GM12878 (cell line): ENCODE measurements at regions not wholly inside any gene's neighbourhood (a gene's known extent, or its start where the extent isn't known, plus 50 kb on each side); places are given as distances from the start of the nearest gene placed in this dataset.

Source experiments
- ATAC-seq: fragments of 200-7000 bp; cut with Tn5 transposase; 3 replicates; pipeline ENCODE4 v1.9.1; 2020; ENCODE audit warnings: mild to moderate bottlenecking, moderate library complexity
- BruUV-seq: library from RNA; stranded (reverse); fragments of 400-500 nt; replicated peaks from 2 replicates; lab custom pipeline; 2021; lab: Mats Ljungman, UMichigan
- CTCF ChIA-PET: fragments of 300-600 bp; sonication (Branson Sonifier 250); formaldehyde crosslinking; extraction: SDS; loops from one replicate; lab custom pipeline; 2021; ENCODE audit warnings: inconsistent platforms; lab: Yijun Ruan, JAX
- POLR2A ChIA-PET: fragments of 350-600 bp; formaldehyde crosslinking; extraction: SDS; loops from one replicate; lab custom pipeline; 2021; ENCODE audit warnings: inconsistent platforms; lab: Charles Lee
- RAD21 ChIA-PET: fragments of 300-600 bp; sonication (Branson Sonifier 250); formaldehyde crosslinking; loops from one replicate; lab custom pipeline; 2023; ENCODE audit warnings: antibody characterized with exemption; ENCODE audit not compliant: unreplicated experiment; lab: Charles Lee
- SMC1A ChIA-PET: fragments of 300-600 bp; sonication (Branson Sonifier 250); formaldehyde crosslinking; loops from one replicate; lab custom pipeline; 2023; ENCODE audit not compliant: unreplicated experiment, uncharacterized antibody; lab: Charles Lee
- DNase-seq: peaks from one replicate; pipeline ENCODE4 v3.0.0-alpha.2; 2011; ENCODE audit warnings: low read depth, low spot score
- FAIRE-seq: peaks from 3 replicates; lab custom pipeline; 2011; peaks lifted over from hg19 to GRCh38; lab: Jason Lieb, UNC
- H2AFZ ChIP-seq: 2 replicates; pipeline ENCODE4 v1.6.0; 2011; ENCODE audit warnings: low read depth, low read length, control low read depth; ENCODE audit not compliant: control insufficient read depth
- H3K27ac ChIP-seq: 2 replicates; pipeline ENCODE4 v1.5.1; 2011; ENCODE audit warnings: control low read depth; ENCODE audit not compliant: control insufficient read depth, insufficient read depth
- H3K27me3 ChIP-seq, 2 experiments: replicated peaks in 1 of 2; 2 replicates each; pipeline versions ENCODE4 v1.6.0 to v1.6.1; 2011; ENCODE audit warnings: low read length in 1 of 2; ENCODE audit not compliant: control insufficient read depth in 2 of 2, insufficient read depth in 2 of 2
- H3K36me3 ChIP-seq, 2 experiments: 2 replicates each; pipeline ENCODE4 v1.5.1; 2011; ENCODE audit warnings: low read length in 1 of 2; ENCODE audit not compliant: control insufficient read depth in 2 of 2, insufficient read depth in 2 of 2
- H3K4me1 ChIP-seq: 2 replicates; pipeline ENCODE4 v1.6.1; 2011; ENCODE audit warnings: mild to moderate bottlenecking, low read length, moderate library complexity, mixed read lengths; ENCODE audit not compliant: control insufficient read depth, insufficient read depth
- H3K4me2 ChIP-seq: 2 replicates; pipeline ENCODE4 v1.6.0; 2011; ENCODE audit warnings: control low read depth; ENCODE audit not compliant: control insufficient read depth, insufficient read depth
- H3K4me3 ChIP-seq: fragments of 200-600 bp; sonication (generic); 2 replicates; pipeline ENCODE4 v1.5.1; 2016
- H3K79me2 ChIP-seq: 2 replicates; pipeline ENCODE4 v1.6.0; 2011; ENCODE audit warnings: low read length; ENCODE audit not compliant: control insufficient read depth, insufficient read depth
- H3K9ac ChIP-seq: 2 replicates; pipeline ENCODE4 v1.8.0; 2011; ENCODE audit warnings: low read length, control low read depth, mixed read lengths; ENCODE audit not compliant: control insufficient read depth, insufficient read depth
- H3K9me3 ChIP-seq: replicated peaks from 3 replicates; pipeline ENCODE4 v1.5.1; 2011; ENCODE audit warnings: mild to moderate bottlenecking, low read length; ENCODE audit not compliant: control insufficient read depth, insufficient read depth
- H4K20me1 ChIP-seq: 2 replicates; pipeline ENCODE4 v1.6.0; 2011; ENCODE audit not compliant: control insufficient read depth, insufficient read depth
- BRCA1 ChIP-seq: IDR thresholded peaks from 2 replicates; pipeline ENCODE4 v1.6.1; 2011; ENCODE audit warnings: low read depth, low read length, improper control_type of control experiment
- CHD4 ChIP-seq: fragments of 200-600 bp; sonication (generic); IDR thresholded peaks from 2 replicates; pipeline ENCODE4 v1.6.1; 2016; ENCODE audit warnings: mild to moderate bottlenecking
- ESRRA ChIP-seq: IDR thresholded peaks from 2 replicates; pipeline ENCODE4 v1.6.1; 2012; ENCODE audit warnings: mild to moderate bottlenecking, low read length, improper control_type of control experiment
- GATAD2B ChIP-seq: fragments of 450-650 bp; conservative IDR thresholded peaks from 2 replicates; pipeline ENCODE4 v1.6.1; 2017; ENCODE audit warnings: low read depth, mild to moderate bottlenecking, moderate library complexity
- MTA3 ChIP-seq: IDR thresholded peaks from 2 replicates; pipeline ENCODE4 v1.6.1; 2012; ENCODE audit warnings: low read length, inconsistent platforms, borderline replicate concordance
- NR2F1 ChIP-seq: fragments of 450-650 bp; conservative IDR thresholded peaks from 2 replicates; pipeline ENCODE4 v1.6.1; 2017; ENCODE audit warnings: mild to moderate bottlenecking
- NRF1 ChIP-seq: conservative IDR thresholded peaks from 2 replicates; pipeline ENCODE4 v1.6.1; 2011; ENCODE audit warnings: mild to moderate bottlenecking, low read depth, low read length, improper control_type of control experiment
- RFX5 ChIP-seq: IDR thresholded peaks from 2 replicates; pipeline ENCODE4 v1.6.1; 2011; ENCODE audit warnings: low read depth, low read length, improper control_type of control experiment
- SIX5 ChIP-seq: IDR thresholded peaks from 2 replicates; pipeline ENCODE4 v1.6.1; 2011; ENCODE audit warnings: mild to moderate bottlenecking, low read depth, low read length, moderate library complexity; ENCODE audit not compliant: severe bottlenecking
- TAF1 ChIP-seq: IDR thresholded peaks from 2 replicates; pipeline ENCODE4 v1.6.1; 2011; ENCODE audit warnings: mild to moderate bottlenecking, low read depth, low read length, borderline replicate concordance
- TBL1XR1 ChIP-seq: IDR thresholded peaks from 2 replicates; pipeline ENCODE4 v1.6.1; 2012; ENCODE audit warnings: low read depth, low read length, improper control_type of control experiment
- YBX1 ChIP-seq: fragments of 450-650 bp; IDR thresholded peaks from 2 replicates; pipeline ENCODE4 v1.6.1; 2016; ENCODE audit warnings: antibody characterized with exemption
- ZNF384 ChIP-seq: IDR thresholded peaks from 2 replicates; pipeline ENCODE4 v1.6.1; 2012; ENCODE audit warnings: low read depth, mild to moderate bottlenecking, low read length, improper control_type of control experiment, borderline replicate concordance
- WGBS: methylation state at CpG from one replicate; pipeline ENCODE4 v1.1.6; 2016; ENCODE audit warnings: low lambda C conversion rate; ENCODE audit not compliant: insufficient replicate concordance, insufficient coverage; ENCODE audit errors: missing lambda C conversion rate; 5-methylcytosine and 5-hydroxymethylcytosine counted together
- in situ Hi-C: fragments of 300-500 bp; cut with MboI; formaldehyde crosslinking; loops from 9 replicates; pipeline ENCODE4 v1.14.3; 2018; ENCODE audit warnings: mixed read lengths
- intact Hi-C: fragments of 100-400 bp; cut with micrococcal nuclease; formaldehyde crosslinking; loops from one replicate; pipeline ENCODE4 v1.14.2; 2022; ENCODE audit not compliant: unreplicated experiment
- TF ChIP-seq, protein P1 (sequence below): fragments of 450-650 bp; IDR thresholded peaks from 2 replicates; pipeline ENCODE4 v1.6.1; 2017; ENCODE audit warnings: mild to moderate bottlenecking, moderate library complexity

- 23% methylated on average over 4 of the region's 4 CpGs for WGBS
- Histone ChIP-seq H3K36me3 (no peaks in the 10 kb centered on the region), H3K79me2 (no peaks in the 10 kb centered on the region), H3K4me2 (no peak overlapping the region), H4K20me1 (no peaks in the 10 kb centered on the region), H3K27ac (no peak overlapping the region), H2AFZ (no peak overlapping the region), H3K9ac (no peak overlapping the region), H3K9me3 (no peaks in the 10 kb centered on the region), H3K4me1 (no peaks in the 10 kb centered on the region), H3K27me3 (no peaks in the 10 kb centered on the region), H3K4me3 (no peak overlapping the region)
- intact Hi-C loops (no loop called here), in situ Hi-C loops (no loop called here)
- BruUV-seq, result no TSS peak
- no peak for TF ChIP-seq ESRRA
- ChIA-PET RAD21 (interaction anchor here (0.7 kb wide), 1 partner anchor 205 kb away, joined by 3 read pairs; no protein-coding TSS in a partner anchor), SMC1A (interaction anchor here (0.7 kb wide), 1 partner anchor 908 kb away, joined by 3 read pairs; no protein-coding TSS in a partner anchor), CTCF (no interaction called here), POLR2A (no interaction called here)
- DNase-seq (no peak), ATAC-seq (no peak), FAIRE-seq (no peak)
Observed at GRCh38 chr2:236849940-236850339, 235.7 kb upstream of the COPS8 start.

- H3K27me3 ChIP-seq, result no peaks in the 10 kb centered on the region
- FAIRE-seq, result no peak
Observed at GRCh38 chr2:236851187-236851586, 234.5 kb upstream of the COPS8 start.

More at GRCh38 chr2:236851187-236851586, 234.5 kb upstream of the COPS8 start:
- Histone ChIP-seq H3K4me1 (no peaks in the 10 kb centered on the region), H3K4me2 (no peak overlapping the region), H3K9me3 (no peaks in the 10 kb centered on the region; the same call in 2 of the 3 replicates), H3K79me2 (no peaks in the 10 kb centered on the region), H4K20me1 (no peaks in the 10 kb centered on the region), H3K27ac (no peak overlapping the region), H3K36me3 (no peaks in the 10 kb centered on the region), H3K4me3 (no peak overlapping the region), H2AFZ (no peak overlapping the region), H3K9ac (no peak overlapping the region)
- CTCF ChIA-PET, result no interaction called here
- no TSS peak for BruUV-seq
- TF ChIP-seq NR2F1, result no peak
- no peak for TF ChIP-seq ZNF384
- TF ChIP-seq TAF1, result no peak
- TF ChIP-seq BRCA1, result no peak
- no peak for TF ChIP-seq YBX1
- TF ChIP-seq, protein P1, sequence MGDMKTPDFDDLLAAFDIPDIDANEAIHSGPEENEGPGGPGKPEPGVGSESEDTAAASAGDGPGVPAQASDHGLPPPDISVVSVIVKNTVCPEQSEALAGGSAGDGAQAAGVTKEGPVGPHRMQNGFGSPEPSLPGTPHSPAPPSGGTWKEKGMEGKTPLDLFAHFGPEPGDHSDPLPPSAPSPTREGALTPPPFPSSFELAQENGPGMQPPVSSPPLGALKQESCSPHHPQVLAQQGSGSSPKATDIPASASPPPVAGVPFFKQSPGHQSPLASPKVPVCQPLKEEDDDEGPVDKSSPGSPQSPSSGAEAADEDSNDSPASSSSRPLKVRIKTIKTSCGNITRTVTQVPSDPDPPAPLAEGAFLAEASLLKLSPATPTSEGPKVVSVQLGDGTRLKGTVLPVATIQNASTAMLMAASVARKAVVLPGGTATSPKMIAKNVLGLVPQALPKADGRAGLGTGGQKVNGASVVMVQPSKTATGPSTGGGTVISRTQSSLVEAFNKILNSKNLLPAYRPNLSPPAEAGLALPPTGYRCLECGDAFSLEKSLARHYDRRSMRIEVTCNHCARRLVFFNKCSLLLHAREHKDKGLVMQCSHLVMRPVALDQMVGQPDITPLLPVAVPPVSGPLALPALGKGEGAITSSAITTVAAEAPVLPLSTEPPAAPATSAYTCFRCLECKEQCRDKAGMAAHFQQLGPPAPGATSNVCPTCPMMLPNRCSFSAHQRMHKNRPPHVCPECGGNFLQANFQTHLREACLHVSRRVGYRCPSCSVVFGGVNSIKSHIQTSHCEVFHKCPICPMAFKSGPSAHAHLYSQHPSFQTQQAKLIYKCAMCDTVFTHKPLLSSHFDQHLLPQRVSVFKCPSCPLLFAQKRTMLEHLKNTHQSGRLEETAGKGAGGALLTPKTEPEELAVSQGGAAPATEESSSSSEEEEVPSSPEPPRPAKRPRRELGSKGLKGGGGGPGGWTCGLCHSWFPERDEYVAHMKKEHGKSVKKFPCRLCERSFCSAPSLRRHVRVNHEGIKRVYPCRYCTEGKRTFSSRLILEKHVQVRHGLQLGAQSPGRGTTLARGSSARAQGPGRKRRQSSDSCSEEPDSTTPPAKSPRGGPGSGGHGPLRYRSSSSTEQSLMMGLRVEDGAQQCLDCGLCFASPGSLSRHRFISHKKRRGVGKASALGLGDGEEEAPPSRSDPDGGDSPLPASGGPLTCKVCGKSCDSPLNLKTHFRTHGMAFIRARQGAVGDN, result no peak
- no peak for TF ChIP-seq MTA3
- TF ChIP-seq TBL1XR1, result no peak
- no peak for TF ChIP-seq NRF1
- no peak for TF ChIP-seq SIX5
- TF ChIP-seq CHD4, result no peak
- no peak for TF ChIP-seq RFX5
- TF ChIP-seq GATAD2B, result no peak
- in situ Hi-C loops, result no loop called here
- DNase-seq, result no peak
- WGBS, result 14% methylated on average over 3 of the region's 3 CpGs
- POLR2A ChIA-PET, result no interaction called here
- RAD21 ChIA-PET, result no interaction called here
- intact Hi-C loops, result no loop called here
- ATAC-seq, result no peak
- SMC1A ChIA-PET, result no interaction called here
